HCT116 (cell line): ENCODE measurements at regions not wholly inside any gene's neighbourhood (a gene's known extent, or its start where the extent isn't known, plus 50 kb on each side); places are given as distances from the start of the nearest gene placed in this dataset.

Source experiments
- ATAC-seq: fragments of 200-7000 bp; cut with Tn5 transposase; 2 replicates; pipeline ENCODE4 v1.9.1; 2020; ENCODE audit warnings: mild to moderate bottlenecking, moderate library complexity
- BruUV-seq: library from RNA; stranded (reverse); fragments of 400-500 nt; replicated peaks from 2 replicates; lab custom pipeline; 2021; lab: Mats Ljungman, UMichigan
- CTCF ChIA-PET: fragments of 300-600 bp; sonication (Branson Sonifier 250); formaldehyde crosslinking; loops from one replicate; lab custom pipeline; 2021; ENCODE audit warnings: antibody characterized with exemption; lab: Charles Lee
- POLR2A ChIA-PET: fragments of 300-600, 350-600 bp; sonication (Branson Sonifier 250); formaldehyde crosslinking; loops from one replicate; lab custom pipeline; 2021; ENCODE audit warnings: antibody characterized with exemption; lab: Charles Lee
- RAD21 ChIA-PET, 2 experiments: fragments of 300-600 bp; sonication (Branson Sonifier 250); formaldehyde crosslinking; loops; one replicate each; lab custom pipeline; 2023; ENCODE audit warnings: low total read pairs in 2 of 2; ENCODE audit not compliant: uncharacterized antibody in 2 of 2, unreplicated experiment in 2 of 2, low non-redundant PET in 1 of 2; lab: Charles Lee
- DNase-seq: peaks from one replicate; pipeline ENCODE4 v3.0.0-alpha.2; 2010; ENCODE audit warnings: low read depth, low spot score
- H2AFZ ChIP-seq: fragments of 200-600 bp; shearing (Covaris generic), sonication (generic); 2 replicates; pipeline ENCODE4 v1.6.1; 2017; ENCODE audit warnings: low read depth, mixed run types, mixed read lengths, antibody characterized with exemption, low read length; ENCODE audit not compliant: poor library complexity, severe bottlenecking
- H3K27ac ChIP-seq: 2 replicates; pipeline ENCODE4 v1.5.1; 2012; ENCODE audit warnings: low read depth, low read length
- H3K27me3 ChIP-seq: fragments of 200-600 bp; sonication (generic); 2 replicates; pipeline ENCODE4 v1.6.1; 2016; ENCODE audit warnings: mixed run types, low read length, mixed read lengths; ENCODE audit not compliant: insufficient read depth
- H3K36me3 ChIP-seq, 2 experiments: fragments of 200-500 bp in 1 of 2; fragments of 200-600 bp in 1 of 2; sonication (Bioruptor generic) in 1 of 2; sonication (generic) in 1 of 2; 2 replicates each; pipeline versions ENCODE4 v1.5.1 to v1.6.1; 2014 to 2016; ENCODE audit warnings: low read length in 2 of 2, inconsistent platforms in 1 of 2, mixed read lengths in 1 of 2, mixed run types in 1 of 2; ENCODE audit not compliant: insufficient read depth in 2 of 2, control insufficient read depth in 1 of 2
- H3K4me1 ChIP-seq, 2 experiments: fragments of 200-600 bp in 1 of 2; sonication (generic) in 1 of 2; 2 replicates each; pipeline versions ENCODE4 v1.5.1 to v1.6.1; 2012 to 2017; ENCODE audit warnings: low read length in 2 of 2, inconsistent platforms in 1 of 2, mild to moderate bottlenecking in 1 of 2, mixed read lengths in 1 of 2, mixed run types in 1 of 2, moderate library complexity in 1 of 2; ENCODE audit not compliant: insufficient read depth in 2 of 2, control insufficient read depth in 1 of 2
- H3K4me2 ChIP-seq: fragments of 200-600 bp; sonication (generic); 2 replicates; pipeline ENCODE4 v1.6.1; 2017; ENCODE audit warnings: mixed run types, low read length, mixed read lengths
- H3K4me3 ChIP-seq, 2 experiments: fragments of 200-600 bp in 1 of 2; sonication (generic) in 1 of 2; replicated peaks in 1 of 2; 2 replicates each; pipeline ENCODE4 v1.5.1; 2011 to 2016; ENCODE audit warnings: low read length in 2 of 2, control low read depth in 1 of 2, low read depth in 1 of 2, mild to moderate bottlenecking in 1 of 2, mixed read lengths in 1 of 2, mixed run types in 1 of 2
- H3K79me2 ChIP-seq: fragments of 200-600 bp; sonication (generic); 2 replicates; pipeline ENCODE4 v1.6.1; 2017; ENCODE audit warnings: mild to moderate bottlenecking, mixed run types, low read length, moderate library complexity, mixed read lengths; ENCODE audit not compliant: insufficient read depth
- H3K9ac ChIP-seq: fragments of 200-600 bp; sonication (generic); 2 replicates; pipeline ENCODE4 v1.6.1; 2016; ENCODE audit warnings: low read length, mixed read lengths
- H3K9me2 ChIP-seq: fragments of 200-600 bp; sonication (generic), shearing (Covaris generic); 2 replicates; pipeline ENCODE4 v1.6.1; 2017; ENCODE audit warnings: mixed run types, mild to moderate bottlenecking, moderate library complexity; ENCODE audit not compliant: insufficient read depth
- H3K9me3 ChIP-seq, 2 experiments: fragments of 200-500 bp in 1 of 2; fragments of 200-600 bp in 1 of 2; sonication (Bioruptor generic) in 1 of 2; sonication (generic) in 1 of 2; 2 replicates each; pipeline ENCODE4 v1.6.1; 2014 to 2017; ENCODE audit warnings: low read length in 2 of 2, mixed read lengths in 2 of 2, inconsistent platforms in 1 of 2, low read depth in 1 of 2, mild to moderate bottlenecking in 1 of 2, mixed run types in 1 of 2, moderate library complexity in 1 of 2; ENCODE audit not compliant: control insufficient read depth in 1 of 2, insufficient read depth in 1 of 2
- H4K20me1 ChIP-seq: fragments of 200-600 bp; sonication (generic), shearing (Covaris generic); 2 replicates; pipeline ENCODE4 v1.6.1; 2017; ENCODE audit warnings: mixed run types, mild to moderate bottlenecking, moderate library complexity; ENCODE audit not compliant: insufficient read depth
- CBX3 ChIP-seq: IDR thresholded peaks from 2 replicates; pipeline ENCODE4 v1.6.1; 2012; ENCODE audit warnings: low read depth
- CEBPB ChIP-seq: IDR thresholded peaks from 2 replicates; pipeline ENCODE4 v1.6.1; 2012; ENCODE audit warnings: low read depth
- ELF1 ChIP-seq: IDR thresholded peaks from 2 replicates; pipeline ENCODE4 v1.6.1; 2012; ENCODE audit warnings: low read depth, borderline replicate concordance
- EZH2 ChIP-seq: fragments of 200-600 bp; sonication (generic); IDR thresholded peaks from 2 replicates; pipeline ENCODE4 v1.6.1; 2017; ENCODE audit warnings: antibody characterized with exemption, mixed run types
- FOSL1 ChIP-seq: IDR thresholded peaks from 2 replicates; pipeline ENCODE4 v1.6.1; 2012; ENCODE audit warnings: low read depth
- JUND ChIP-seq: IDR thresholded peaks from 2 replicates; pipeline ENCODE4 v1.6.1; 2012
- POLR2AphosphoS5 ChIP-seq: IDR thresholded peaks from 2 replicates; pipeline ENCODE4 v1.6.1; 2011; ENCODE audit warnings: mild to moderate bottlenecking, low read depth, low read length, moderate library complexity
- RAD21 ChIP-seq: IDR thresholded peaks from 2 replicates; pipeline ENCODE4 v1.6.1; 2012; ENCODE audit warnings: low read depth, mild to moderate bottlenecking
- SRF ChIP-seq: IDR thresholded peaks from 2 replicates; pipeline ENCODE4 v1.6.1; 2012; ENCODE audit warnings: low read depth
- TCF7L2 ChIP-seq: IDR thresholded peaks from 2 replicates; pipeline ENCODE4 v1.7.0; 2011; ENCODE audit warnings: borderline replicate concordance, inconsistent platforms; ENCODE audit not compliant: insufficient read depth, insufficient read length; ENCODE audit errors: extremely low read depth
- intact Hi-C: fragments of 100-400 bp; cut with micrococcal nuclease; formaldehyde crosslinking; loops from 2 replicates; pipeline ENCODE4 v1.10.0; 2022
- TF ChIP-seq, protein P1 (sequence below), 3 experiments: fragments of 200-600 bp in 1 of 3; sonication (generic) in 1 of 3; IDR thresholded peaks in 2 of 3; conservative IDR thresholded peaks in 1 of 3; 2 replicates each; pipeline ENCODE4 v1.5.1; 2012 to 2017; ENCODE audit warnings: low read depth in 2 of 3, low read length in 2 of 3, antibody characterized with exemption in 1 of 3, borderline replicate concordance in 1 of 3, control low read depth in 1 of 3, mild to moderate bottlenecking in 1 of 3, mixed read lengths in 1 of 3, mixed run types in 1 of 3, moderate library complexity in 1 of 3; ENCODE audit not compliant: insufficient read depth in 1 of 3
- TF ChIP-seq, protein P2 (sequence below): IDR thresholded peaks from 2 replicates; pipeline ENCODE4 v1.6.1; 2012
- TF ChIP-seq, protein P3 (sequence below): IDR thresholded peaks from 2 replicates; pipeline ENCODE4 v1.6.1; 2012
- TF ChIP-seq, protein P4 (sequence below): IDR thresholded peaks from 2 replicates; pipeline ENCODE4 v1.6.1; 2011; ENCODE audit warnings: mild to moderate bottlenecking, low read length, moderate library complexity; ENCODE audit not compliant: insufficient replicate concordance; ENCODE audit errors: extremely low read depth

DNA sequence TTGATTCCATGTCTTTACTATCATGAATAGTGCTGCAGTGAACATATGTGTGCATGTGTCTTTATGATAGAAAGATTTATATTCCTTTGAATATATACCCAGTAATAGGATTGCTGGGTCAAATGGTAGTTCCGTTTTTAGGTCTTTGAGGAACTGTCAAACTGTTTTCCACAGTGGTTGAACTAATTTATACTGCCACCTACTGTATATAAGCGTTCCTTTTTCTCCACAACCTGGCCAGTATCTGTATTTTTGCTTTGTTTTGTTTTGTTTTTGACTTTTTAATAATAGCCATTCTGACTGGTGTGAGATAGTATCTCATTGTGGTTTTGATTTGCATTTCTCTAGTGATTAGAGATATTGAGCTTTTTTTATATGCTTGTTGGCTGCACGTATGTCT, 641.6 kb downstream of the SUCLG1 start:
- intact Hi-C loops = loop anchor here (10.0 kb wide), 1 partner anchor 243 kb away; no protein-coding TSS in a partner anchor
- Histone ChIP-seq H3K9me2 (no peaks in the 10 kb centered on the region), H3K9me3 (no peaks in the 10 kb centered on the region), H3K79me2 (no peaks in the 10 kb centered on the region), H3K27ac (no peak overlapping the region), H3K4me3 (no peak overlapping the region), H3K27me3 (no peaks in the 10 kb centered on the region), H3K4me1 (no peaks in the 10 kb centered on the region), H3K4me2 (no peak overlapping the region), H2AFZ (no peak overlapping the region), H3K36me3 (no peaks in the 10 kb centered on the region), H4K20me1 (no peaks in the 10 kb centered on the region), H3K9ac (no peak overlapping the region)
- ChIA-PET CTCF (no interaction called here), RAD21 (no interaction called here), POLR2A (no interaction called here)
- TF ChIP-seq, protein P1, sequence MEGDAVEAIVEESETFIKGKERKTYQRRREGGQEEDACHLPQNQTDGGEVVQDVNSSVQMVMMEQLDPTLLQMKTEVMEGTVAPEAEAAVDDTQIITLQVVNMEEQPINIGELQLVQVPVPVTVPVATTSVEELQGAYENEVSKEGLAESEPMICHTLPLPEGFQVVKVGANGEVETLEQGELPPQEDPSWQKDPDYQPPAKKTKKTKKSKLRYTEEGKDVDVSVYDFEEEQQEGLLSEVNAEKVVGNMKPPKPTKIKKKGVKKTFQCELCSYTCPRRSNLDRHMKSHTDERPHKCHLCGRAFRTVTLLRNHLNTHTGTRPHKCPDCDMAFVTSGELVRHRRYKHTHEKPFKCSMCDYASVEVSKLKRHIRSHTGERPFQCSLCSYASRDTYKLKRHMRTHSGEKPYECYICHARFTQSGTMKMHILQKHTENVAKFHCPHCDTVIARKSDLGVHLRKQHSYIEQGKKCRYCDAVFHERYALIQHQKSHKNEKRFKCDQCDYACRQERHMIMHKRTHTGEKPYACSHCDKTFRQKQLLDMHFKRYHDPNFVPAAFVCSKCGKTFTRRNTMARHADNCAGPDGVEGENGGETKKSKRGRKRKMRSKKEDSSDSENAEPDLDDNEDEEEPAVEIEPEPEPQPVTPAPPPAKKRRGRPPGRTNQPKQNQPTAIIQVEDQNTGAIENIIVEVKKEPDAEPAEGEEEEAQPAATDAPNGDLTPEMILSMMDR (IDR thresholded peaks at IDR 0.05 in 2 of 3, conservative IDR thresholded peaks at IDR 0.05 in 1 of 3; ENCODE audit: borderline replicate concordance in 1 of 3, insufficient read depth in 1 of 3, low read depth in 2 of 3, low read length in 2 of 3) = peak; percentile 16 to 51 (median 31); a peak in 3 of 6 replicates
- TF ChIP-seq SRF (no peak), RAD21 (peak; percentile 59), TCF7L2 (no peak)
- ATAC-seq = peak; percentile 60
- DNase-seq = peak; percentile 3
- no TSS peak for BruUV-seq

DNA sequence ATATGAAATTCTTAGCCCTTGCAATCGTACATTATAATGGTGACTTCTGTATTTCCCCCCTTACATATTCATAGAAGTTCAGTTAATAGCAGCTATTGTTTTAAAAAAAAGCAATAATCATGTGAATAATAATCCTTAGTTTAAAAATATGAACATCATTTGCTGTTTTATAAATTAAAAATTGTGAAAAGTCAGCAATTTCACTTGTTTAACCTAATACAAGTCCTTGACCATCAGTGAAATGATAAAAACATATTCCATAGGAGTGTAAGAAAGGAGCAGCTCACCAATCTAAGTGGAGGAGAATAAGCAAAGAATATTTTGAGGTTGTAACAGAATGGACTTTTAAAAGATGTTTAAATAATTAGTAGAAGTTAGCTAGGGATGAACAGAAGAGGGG, 650.2 kb downstream of the SUCLG1 start:
- intact Hi-C loops = no loop called here
- H3K4me2 ChIP-seq = no peak overlapping the region
- DNase-seq = no peak
- no peaks in the 10 kb centered on the region for H3K27me3 ChIP-seq
- no peaks in the 10 kb centered on the region for H3K36me3 ChIP-seq
- no peaks in the 10 kb centered on the region for H3K9me2 ChIP-seq
- no peak overlapping the region for H2AFZ ChIP-seq
- no peak overlapping the region for H3K9ac ChIP-seq
- no peaks in the 10 kb centered on the region for H4K20me1 ChIP-seq
- ChIA-PET POLR2A (no interaction called here), RAD21 (no interaction called here), CTCF (no interaction called here)
- no peaks in the 10 kb centered on the region for H3K79me2 ChIP-seq
- no peak overlapping the region for H3K4me3 ChIP-seq
- BruUV-seq = no TSS peak
- no peak overlapping the region for H3K27ac ChIP-seq
- no peaks in the 10 kb centered on the region for H3K4me1 ChIP-seq
- ATAC-seq = no peak
- H3K9me3 ChIP-seq = no peaks in the 10 kb centered on the region
- no peak for TF ChIP-seq FOSL1
- no peak for TF ChIP-seq POLR2AphosphoS5
- no peak for TF ChIP-seq ELF1
- TF ChIP-seq, protein P2, sequence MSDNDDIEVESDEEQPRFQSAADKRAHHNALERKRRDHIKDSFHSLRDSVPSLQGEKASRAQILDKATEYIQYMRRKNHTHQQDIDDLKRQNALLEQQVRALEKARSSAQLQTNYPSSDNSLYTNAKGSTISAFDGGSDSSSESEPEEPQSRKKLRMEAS = no peak
- no peak for TF ChIP-seq EZH2
- TF ChIP-seq CBX3 = no peak
- TF ChIP-seq, protein P3, sequence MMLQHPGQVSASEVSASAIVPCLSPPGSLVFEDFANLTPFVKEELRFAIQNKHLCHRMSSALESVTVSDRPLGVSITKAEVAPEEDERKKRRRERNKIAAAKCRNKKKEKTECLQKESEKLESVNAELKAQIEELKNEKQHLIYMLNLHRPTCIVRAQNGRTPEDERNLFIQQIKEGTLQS = no peak
- TF ChIP-seq JUND = no peak
- TF ChIP-seq, protein P4, sequence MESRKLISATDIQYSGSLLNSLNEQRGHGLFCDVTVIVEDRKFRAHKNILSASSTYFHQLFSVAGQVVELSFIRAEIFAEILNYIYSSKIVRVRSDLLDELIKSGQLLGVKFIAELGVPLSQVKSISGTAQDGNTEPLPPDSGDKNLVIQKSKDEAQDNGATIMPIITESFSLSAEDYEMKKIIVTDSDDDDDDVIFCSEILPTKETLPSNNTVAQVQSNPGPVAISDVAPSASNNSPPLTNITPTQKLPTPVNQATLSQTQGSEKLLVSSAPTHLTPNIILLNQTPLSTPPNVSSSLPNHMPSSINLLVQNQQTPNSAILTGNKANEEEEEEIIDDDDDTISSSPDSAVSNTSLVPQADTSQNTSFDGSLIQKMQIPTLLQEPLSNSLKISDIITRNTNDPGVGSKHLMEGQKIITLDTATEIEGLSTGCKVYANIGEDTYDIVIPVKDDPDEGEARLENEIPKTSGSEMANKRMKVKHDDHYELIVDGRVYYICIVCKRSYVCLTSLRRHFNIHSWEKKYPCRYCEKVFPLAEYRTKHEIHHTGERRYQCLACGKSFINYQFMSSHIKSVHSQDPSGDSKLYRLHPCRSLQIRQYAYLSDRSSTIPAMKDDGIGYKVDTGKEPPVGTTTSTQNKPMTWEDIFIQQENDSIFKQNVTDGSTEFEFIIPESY = no peak
- TF ChIP-seq CEBPB = no peak
